ENCODE measurements at regions not wholly inside any gene's neighbourhood (a gene's known extent, or its start where the extent isn't known, plus 50 kb on each side); places are given as distances from the start of the nearest gene placed in this dataset.

DNA sequence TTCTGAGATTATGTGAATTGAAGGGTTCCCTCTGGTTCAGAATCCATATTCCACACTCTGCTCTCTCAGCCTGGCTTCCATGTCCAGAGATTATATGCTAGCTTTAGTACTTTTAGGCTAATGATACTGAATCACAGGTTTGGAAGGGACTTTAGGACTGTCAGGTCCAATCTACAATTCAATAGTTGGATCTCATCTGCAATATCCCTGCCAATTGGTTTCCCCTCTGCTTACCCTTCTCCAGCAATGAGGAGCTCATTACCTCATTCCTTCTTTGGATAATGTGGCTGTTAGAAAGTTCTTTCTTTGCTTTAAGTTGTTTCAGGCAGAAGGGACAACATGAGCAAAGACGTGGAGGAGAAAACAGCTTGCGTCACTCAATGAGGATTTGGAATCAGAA, 245.3 kb downstream of the PLPP3 start:
- in situ Hi-C loops (cut with HindIII; ENCODE audit: low pct_ligation_motif_present, low sequenced_read_pairs): no loop called here
- no peak for DNase-seq
- no peaks in the 10 kb centered on the region for H3K36me3 ChIP-seq (replicated peaks)
- TF ChIP-seq, protein P1, sequence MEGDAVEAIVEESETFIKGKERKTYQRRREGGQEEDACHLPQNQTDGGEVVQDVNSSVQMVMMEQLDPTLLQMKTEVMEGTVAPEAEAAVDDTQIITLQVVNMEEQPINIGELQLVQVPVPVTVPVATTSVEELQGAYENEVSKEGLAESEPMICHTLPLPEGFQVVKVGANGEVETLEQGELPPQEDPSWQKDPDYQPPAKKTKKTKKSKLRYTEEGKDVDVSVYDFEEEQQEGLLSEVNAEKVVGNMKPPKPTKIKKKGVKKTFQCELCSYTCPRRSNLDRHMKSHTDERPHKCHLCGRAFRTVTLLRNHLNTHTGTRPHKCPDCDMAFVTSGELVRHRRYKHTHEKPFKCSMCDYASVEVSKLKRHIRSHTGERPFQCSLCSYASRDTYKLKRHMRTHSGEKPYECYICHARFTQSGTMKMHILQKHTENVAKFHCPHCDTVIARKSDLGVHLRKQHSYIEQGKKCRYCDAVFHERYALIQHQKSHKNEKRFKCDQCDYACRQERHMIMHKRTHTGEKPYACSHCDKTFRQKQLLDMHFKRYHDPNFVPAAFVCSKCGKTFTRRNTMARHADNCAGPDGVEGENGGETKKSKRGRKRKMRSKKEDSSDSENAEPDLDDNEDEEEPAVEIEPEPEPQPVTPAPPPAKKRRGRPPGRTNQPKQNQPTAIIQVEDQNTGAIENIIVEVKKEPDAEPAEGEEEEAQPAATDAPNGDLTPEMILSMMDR (IDR thresholded peaks at IDR 0.05; ENCODE audit: low read depth, low read length, missing control alignments): no peak
- H3K4me3 ChIP-seq (ENCODE audit: low read depth, low read length): no peak overlapping the region
- no peaks in the 10 kb centered on the region for H3K27me3 ChIP-seq (replicated peaks)
- no peak overlapping the region for H3K27ac ChIP-seq

DNA sequence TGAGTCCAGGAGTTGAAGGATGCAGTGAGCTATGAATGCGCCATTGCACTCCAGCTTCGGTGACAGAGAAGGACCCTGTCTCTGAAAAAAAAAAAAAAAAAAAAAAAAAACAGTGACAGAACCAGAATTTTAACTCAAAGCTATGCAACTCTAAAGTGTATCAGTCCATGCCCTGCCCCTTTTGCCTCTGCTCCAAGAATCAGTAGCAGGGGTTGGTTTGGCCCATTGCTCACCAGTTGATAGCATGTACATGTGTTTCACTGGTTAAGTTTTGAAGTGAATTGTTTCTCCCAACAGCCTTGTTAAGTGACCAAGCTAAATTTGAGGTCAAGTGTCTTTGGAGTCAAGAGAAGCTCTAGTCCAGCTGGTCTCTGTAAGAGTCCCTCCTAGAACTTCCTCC, 245.9 kb downstream of the PLPP3 start:
- no peak for DNase-seq
- no peaks in the 10 kb centered on the region for H3K36me3 ChIP-seq (replicated peaks)
- in situ Hi-C loops (cut with HindIII; ENCODE audit: low pct_ligation_motif_present, low sequenced_read_pairs): no loop called here
- no peaks in the 10 kb centered on the region for H3K27me3 ChIP-seq (replicated peaks)
- TF ChIP-seq, protein P1 (IDR thresholded peaks at IDR 0.05; ENCODE audit: low read depth, low read length, missing control alignments): no peak
- no peak overlapping the region for H3K4me3 ChIP-seq (ENCODE audit: low read depth, low read length)
- H3K27ac ChIP-seq: no peak overlapping the region

DNA sequence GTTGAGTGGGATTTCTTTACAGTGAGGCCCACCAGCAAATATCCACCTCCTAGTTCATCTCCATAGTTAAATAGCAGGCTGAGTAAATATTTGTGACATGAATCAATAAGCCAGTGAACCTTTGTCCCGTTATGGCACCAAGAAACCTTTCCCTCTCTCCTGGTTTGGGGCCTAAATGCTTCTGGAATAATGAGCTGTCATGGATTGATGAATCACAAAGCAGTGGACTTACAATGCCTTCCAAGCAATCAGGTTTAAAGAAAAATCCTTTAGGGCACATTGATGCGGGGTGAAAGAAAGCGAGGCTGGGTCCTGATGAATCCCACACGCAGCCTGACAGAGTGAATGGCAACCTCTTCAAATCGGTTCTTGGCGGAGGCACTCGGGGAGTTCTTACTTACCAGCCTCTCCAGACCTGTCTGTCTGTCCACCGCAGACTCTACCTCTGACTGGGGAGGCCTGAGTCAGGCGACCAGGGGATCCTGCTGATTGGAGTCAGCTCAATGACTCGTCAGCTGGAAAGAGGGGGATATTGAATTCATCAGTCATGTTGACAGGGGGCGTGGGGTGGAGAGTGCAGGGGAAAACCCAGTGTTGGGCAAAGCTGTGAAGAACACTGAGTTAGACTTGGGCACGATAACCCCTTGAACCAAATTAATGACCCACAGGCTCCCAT, 247.3 kb downstream of the PLPP3 start:
- Histone ChIP-seq H3K27ac (no peak overlapping the region), H3K4me3 (ENCODE audit: low read depth, low read length) (no peak overlapping the region), H3K36me3 (replicated peaks) (no peaks in the 10 kb centered on the region), H3K27me3 (replicated peaks) (no peaks in the 10 kb centered on the region)
- no peak for DNase-seq
- in situ Hi-C loops (cut with HindIII; ENCODE audit: low pct_ligation_motif_present, low sequenced_read_pairs): no loop called here
- TF ChIP-seq, protein P1 (IDR thresholded peaks at IDR 0.05; ENCODE audit: low read depth, low read length, missing control alignments): no peak

DNA sequence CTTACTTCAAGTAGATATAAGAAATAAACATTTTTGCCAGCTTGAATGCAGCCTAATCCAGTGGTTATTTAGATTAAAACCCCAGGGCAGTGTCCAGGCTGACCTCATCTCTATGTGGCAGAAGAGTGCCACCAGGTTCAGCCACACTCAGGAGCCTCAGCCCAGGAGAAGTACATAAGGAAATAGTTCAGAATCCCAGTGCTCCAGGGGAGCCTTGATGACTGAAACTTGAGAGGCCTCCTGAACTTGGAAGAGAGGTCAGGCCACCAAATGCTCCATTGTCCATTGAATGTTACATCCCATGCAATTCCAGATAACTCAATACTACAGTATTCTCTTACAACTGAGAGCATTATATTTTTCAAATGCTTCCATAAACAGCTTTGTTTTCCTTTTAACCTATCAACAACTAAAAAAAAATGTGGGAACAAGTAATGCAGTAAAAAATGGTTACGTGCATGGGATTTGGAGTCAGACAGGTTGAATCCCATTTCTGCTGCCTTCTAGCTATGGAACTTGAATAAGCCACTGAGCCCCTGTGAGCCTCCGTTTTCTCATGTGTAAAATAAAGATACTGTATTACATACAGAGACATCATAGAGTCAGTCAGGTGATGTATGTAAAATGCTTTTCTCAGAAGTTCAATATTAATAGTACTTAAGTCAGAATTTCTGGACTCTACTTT, 248.0 kb downstream of the PLPP3 start:
- DNase-seq: no peak
- Histone ChIP-seq H3K27ac (no peak overlapping the region), H3K27me3 (replicated peaks) (no peaks in the 10 kb centered on the region), H3K4me3 (ENCODE audit: low read depth, low read length) (no peak overlapping the region), H3K36me3 (replicated peaks) (no peaks in the 10 kb centered on the region)
- in situ Hi-C loops (cut with HindIII; ENCODE audit: low pct_ligation_motif_present, low sequenced_read_pairs): no loop called here
- TF ChIP-seq, protein P1 (IDR thresholded peaks at IDR 0.05; ENCODE audit: low read depth, low read length, missing control alignments): no peak

DNA sequence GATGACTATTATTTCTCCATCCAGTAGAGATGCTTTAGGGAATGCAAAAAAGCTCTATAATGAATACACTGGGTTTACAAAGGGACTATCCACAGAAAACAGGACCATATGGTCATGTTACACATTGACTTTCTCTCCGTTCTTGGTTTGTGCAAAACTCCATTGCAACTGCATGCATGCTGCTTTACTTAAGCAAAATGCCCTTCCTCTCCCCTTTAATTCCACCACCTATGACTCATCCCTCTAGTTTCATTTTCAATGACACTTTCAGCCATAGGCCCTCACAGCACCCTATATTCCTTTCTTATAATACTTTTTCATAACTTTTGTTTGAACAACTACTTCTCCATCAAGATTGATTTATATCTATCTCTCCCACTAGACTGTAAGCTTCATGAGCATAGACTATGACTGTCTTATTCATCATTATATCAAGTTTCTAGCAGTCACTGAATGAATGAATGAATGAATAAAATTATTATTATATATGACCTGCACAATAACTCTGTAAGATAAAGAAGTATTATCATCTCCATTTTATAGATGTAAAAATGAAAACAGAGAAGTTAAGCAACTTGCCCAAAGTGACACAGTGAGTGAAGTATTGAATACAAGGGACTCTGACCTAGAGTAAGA, 248.9 kb downstream of the PLPP3 start:
- H3K27me3 ChIP-seq (replicated peaks): no peaks in the 10 kb centered on the region
- H3K4me3 ChIP-seq (ENCODE audit: low read depth, low read length): no peak overlapping the region
- no peak overlapping the region for H3K27ac ChIP-seq
- peak; percentile 43 for DNase-seq
- TF ChIP-seq, protein P1 (IDR thresholded peaks at IDR 0.05; ENCODE audit: low read depth, low read length, missing control alignments): no peak
- in situ Hi-C loops (cut with HindIII; ENCODE audit: low pct_ligation_motif_present, low sequenced_read_pairs): no loop called here
- no peaks in the 10 kb centered on the region for H3K36me3 ChIP-seq (replicated peaks)
